Activated CD4-positive, alpha-beta T cell treated with anti-CD3 and anti-CD28 coated beads for 36 hours (primary cell): ENCODE measurements at regions not wholly inside any gene's neighbourhood (a gene's known extent, or its start where the extent isn't known, plus 50 kb on each side); places are given as distances from the start of the nearest gene placed in this dataset.

ENCODE experiments used
- ATAC-seq: fragments of 200-7000 bp; cut with Tn5 transposase; one replicate; pipeline ENCODE4 v1.10.0; 2021; ENCODE audit warnings: mild to moderate bottlenecking, moderate library complexity
- CTCF ChIA-PET: fragments of 350-600 bp; sonication (Branson Sonifier 250); formaldehyde crosslinking; loops from one replicate; lab custom pipeline; 2021; ENCODE audit warnings: antibody characterized with exemption; lab: Charles Lee
- POLR2A ChIA-PET: fragments of 350-600 bp; sonication (Branson Sonifier 250); formaldehyde crosslinking; loops from one replicate; lab custom pipeline; 2021; ENCODE audit warnings: antibody characterized with exemption, inconsistent platforms; lab: Charles Lee
- DNase-seq: peaks from one replicate; pipeline ENCODE4 v3.0.0-alpha.2; 2020
- H3K27ac Mint-ChIP-seq: one replicate; pipeline ENCODE4 v1.8.0; 2021; ENCODE audit warnings: mixed read lengths
- H3K27me3 Mint-ChIP-seq: one replicate; pipeline ENCODE4 v1.8.0; 2021; ENCODE audit warnings: mixed read lengths
- H3K36me3 Mint-ChIP-seq: one replicate; pipeline ENCODE4 v1.8.0; 2021; ENCODE audit warnings: low read depth, mixed read lengths
- H3K4me1 Mint-ChIP-seq: one replicate; pipeline ENCODE4 v1.8.0; 2021; ENCODE audit warnings: mixed read lengths
- H3K4me3 Mint-ChIP-seq: one replicate; pipeline ENCODE4 v1.8.0; 2021; ENCODE audit warnings: mild to moderate bottlenecking, moderate library complexity, mixed read lengths
- H3K9me3 Mint-ChIP-seq: one replicate; pipeline ENCODE4 v1.8.0; 2021; ENCODE audit warnings: low read depth, mixed read lengths
- intact Hi-C, 2 experiments: fragments of 100-400 bp; cut with DNase I in 1 of 2; cut with micrococcal nuclease in 1 of 2; formaldehyde crosslinking; loops; one replicate each; pipeline versions ENCODE4 v1.14.2 to v1.15.1; 2022 to 2024; cut with DNase I, micrococcal nuclease

DNA sequence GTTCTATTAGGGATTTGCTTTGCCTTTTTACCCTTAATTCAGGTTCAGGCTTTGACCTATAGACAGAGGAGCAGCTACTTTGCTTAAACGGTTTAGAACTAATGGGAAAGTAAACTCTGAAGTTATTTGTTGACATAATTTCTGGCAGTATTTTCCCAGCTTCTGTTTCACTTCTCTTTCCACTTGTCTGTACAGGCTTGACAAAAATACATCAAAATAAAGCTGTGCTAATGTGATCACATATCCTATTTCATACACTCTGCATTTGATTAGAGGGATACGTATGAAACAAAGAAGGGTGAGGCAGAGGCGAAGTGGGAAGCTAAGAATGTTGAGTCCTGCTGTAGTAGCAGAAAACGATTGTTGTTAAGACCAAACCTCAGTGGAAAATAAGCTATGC lies 389.1 kb upstream of the RARB start:
- Mint-ChIP-seq H3K27me3 (no peaks in the 10 kb centered on the region), H3K9me3 (peaks cover 4% of the 10 kb centered on the region), H3K4me1 (no peaks in the 10 kb centered on the region), H3K4me3 (no peak overlapping the region), H3K27ac (no peak overlapping the region), H3K36me3 (no peaks in the 10 kb centered on the region)
- no peak for DNase-seq
- no peak for ATAC-seq
- ChIA-PET CTCF (no interaction called here), POLR2A (no interaction called here)
- intact Hi-C loops: loop anchor here in 1 of 2 experiments (10.0 kb wide), 1 partner anchor 1044 kb away; no protein-coding TSS in a partner anchor

GRCh38 chr3:25040748-25041147 lies 387.3 kb upstream of the RARB start:
- ATAC-seq (no peak), DNase-seq (no peak)
- Mint-ChIP-seq H3K4me3 (no peak overlapping the region), H3K27ac (no peak overlapping the region), H3K9me3 (peaks cover 4% of the 10 kb centered on the region), H3K27me3 (no peaks in the 10 kb centered on the region), H3K36me3 (no peaks in the 10 kb centered on the region), H3K4me1 (no peaks in the 10 kb centered on the region)
- intact Hi-C loops: no loop called here
- CTCF ChIA-PET: interaction anchor here (0.6 kb wide), 1 partner anchor 135 kb away, joined by 3 read pairs; no protein-coding TSS in a partner anchor
- POLR2A ChIA-PET: no interaction called here

- ChIA-PET CTCF (interaction anchor here (1.2 to 2.6 kb wide), 2 partner anchors 9 to 14 kb away, joined by 3 to 10 read pairs; no protein-coding TSS in a partner anchor), POLR2A (no interaction called here)
- Mint-ChIP-seq H3K27ac (no peak overlapping the region), H3K4me1 (no peaks in the 10 kb centered on the region), H3K36me3 (no peaks in the 10 kb centered on the region), H3K27me3 (no peaks in the 10 kb centered on the region), H3K9me3 (peaks cover 2% of the 10 kb centered on the region), H3K4me3 (no peak overlapping the region)
- ATAC-seq (no peak), DNase-seq (no peak)
- intact Hi-C loops: no loop called here
These were observed 386.0 kb upstream of the RARB start for GRCh38 chr3:25041871-25042584.

DNA sequence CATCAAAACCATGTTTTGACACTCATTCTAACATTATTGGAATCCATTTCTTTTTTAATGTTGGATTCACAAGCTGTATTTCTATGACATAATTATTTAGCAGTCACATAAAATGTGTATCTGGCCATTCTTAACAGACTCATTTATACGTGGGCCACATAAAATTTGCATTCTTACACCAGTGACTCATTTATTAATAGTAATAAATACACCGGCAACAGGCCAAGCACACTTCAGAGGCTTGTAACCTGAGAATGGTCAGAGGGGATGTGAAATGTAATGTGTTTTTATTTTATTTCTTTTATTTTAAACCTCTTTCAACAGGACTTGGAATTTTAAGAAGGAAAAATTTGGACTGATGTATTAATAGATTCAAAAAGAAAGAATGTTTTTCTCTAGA lies 384.9 kb upstream of the RARB start:
- H3K27ac Mint-ChIP-seq: no peak overlapping the region
- no peaks in the 10 kb centered on the region for H3K27me3 Mint-ChIP-seq
- ChIA-PET CTCF (interaction anchor here (2.6 kb wide), 1 partner anchor 10 kb away, joined by 10 read pairs; no protein-coding TSS in a partner anchor), POLR2A (no interaction called here)
- H3K4me1 Mint-ChIP-seq: no peaks in the 10 kb centered on the region
- peaks cover 2% of the 10 kb centered on the region for H3K9me3 Mint-ChIP-seq
- no peak for DNase-seq
- H3K4me3 Mint-ChIP-seq: no peak overlapping the region
- intact Hi-C loops: no loop called here
- no peaks in the 10 kb centered on the region for H3K36me3 Mint-ChIP-seq
- ATAC-seq: no peak

DNA sequence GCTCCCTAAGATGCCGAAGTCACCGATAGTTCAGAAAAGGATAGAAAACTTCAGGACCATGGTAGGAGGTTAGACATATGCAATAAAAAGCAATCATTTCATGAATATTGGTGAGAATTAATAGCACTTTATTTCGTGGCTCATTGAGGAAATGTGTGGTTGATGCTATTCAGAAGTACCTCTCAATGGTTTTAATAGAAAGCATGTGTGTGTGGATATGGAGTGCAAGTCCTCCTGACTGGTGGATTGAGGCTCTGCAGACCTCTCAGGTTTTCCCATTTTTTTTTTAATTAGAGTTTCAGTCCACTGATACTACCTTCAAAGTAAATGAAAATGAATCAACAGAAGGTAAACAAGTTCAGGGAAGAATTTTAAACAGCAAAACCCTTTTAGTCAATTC lies 384.3 kb upstream of the RARB start:
- ChIA-PET POLR2A (no interaction called here), CTCF (interaction anchor here (2.6 kb wide), 1 partner anchor 11 kb away, joined by 10 read pairs; no protein-coding TSS in a partner anchor)
- H3K27me3 Mint-ChIP-seq: no peaks in the 10 kb centered on the region
- H3K4me1 Mint-ChIP-seq: no peaks in the 10 kb centered on the region
- no peak for DNase-seq
- no peak for ATAC-seq
- H3K36me3 Mint-ChIP-seq: no peaks in the 10 kb centered on the region
- no peak overlapping the region for H3K4me3 Mint-ChIP-seq
- peaks cover 2% of the 10 kb centered on the region for H3K9me3 Mint-ChIP-seq
- H3K27ac Mint-ChIP-seq: no peak overlapping the region
- intact Hi-C loops: no loop called here

- intact Hi-C loops: no loop called here
- no peak for ATAC-seq
- Mint-ChIP-seq H3K36me3 (no peaks in the 10 kb centered on the region), H3K9me3 (peaks cover 2% of the 10 kb centered on the region), H3K27me3 (no peaks in the 10 kb centered on the region), H3K4me1 (no peaks in the 10 kb centered on the region), H3K27ac (no peak overlapping the region), H3K4me3 (no peak overlapping the region)
- DNase-seq: no peak
- ChIA-PET CTCF (interaction anchor here (0.7 kb wide), 1 partner anchor 80 kb away, joined by 4 read pairs; no protein-coding TSS in a partner anchor), POLR2A (no interaction called here)
These were observed 383.0 kb upstream of the RARB start for GRCh38 chr3:25044762-25045710.

GRCh38 chr3:25046911-25047771 lies 380.9 kb upstream of the RARB start:
- intact Hi-C loops: no loop called here

GRCh38 chr3:25049304-25049703 lies 378.8 kb upstream of the RARB start:
- DNase-seq (no peak), ATAC-seq (no peak)
- no peak overlapping the region for H3K27ac Mint-ChIP-seq
- intact Hi-C loops: no loop called here
- H3K4me3 Mint-ChIP-seq: no peak overlapping the region
- H3K4me1 Mint-ChIP-seq: no peaks in the 10 kb centered on the region
- peaks cover 2% of the 10 kb centered on the region for H3K9me3 Mint-ChIP-seq
- POLR2A ChIA-PET: no interaction called here
- CTCF ChIA-PET: no interaction called here
- no peaks in the 10 kb centered on the region for H3K36me3 Mint-ChIP-seq
- no peaks in the 10 kb centered on the region for H3K27me3 Mint-ChIP-seq

More at GRCh38 chr3:25046911-25047771, 380.9 kb upstream of the RARB start:
- Mint-ChIP-seq H3K4me3 (no peak overlapping the region), H3K9me3 (peaks cover 2% of the 10 kb centered on the region), H3K36me3 (no peaks in the 10 kb centered on the region), H3K4me1 (no peaks in the 10 kb centered on the region), H3K27me3 (no peaks in the 10 kb centered on the region), H3K27ac (no peak overlapping the region)
- no peak for ATAC-seq
- ChIA-PET POLR2A (no interaction called here), CTCF (interaction anchor here (1.1 to 1.2 kb wide), 2 partner anchors 12 to 14 kb away, joined by 3 to 5 read pairs; no protein-coding TSS in a partner anchor)
- no peak for DNase-seq

- no peaks in the 10 kb centered on the region for H3K27me3 Mint-ChIP-seq
- no peak for ATAC-seq
- H3K9me3 Mint-ChIP-seq: peaks cover 2% of the 10 kb centered on the region
- H3K4me3 Mint-ChIP-seq: no peak overlapping the region
- H3K36me3 Mint-ChIP-seq: no peaks in the 10 kb centered on the region
- DNase-seq: no peak
- intact Hi-C loops: no loop called here
- H3K4me1 Mint-ChIP-seq: no peaks in the 10 kb centered on the region
- H3K27ac Mint-ChIP-seq: no peak overlapping the region
- ChIA-PET POLR2A (no interaction called here), CTCF (no interaction called here)
These were observed 374.7 kb upstream of the RARB start for GRCh38 chr3:25053360-25053759.

GRCh38 chr3:25056036-25056755 lies 371.9 kb upstream of the RARB start:
- no peak overlapping the region for H3K4me3 Mint-ChIP-seq
- no peaks in the 10 kb centered on the region for H3K4me1 Mint-ChIP-seq
- DNase-seq (no peak), ATAC-seq (no peak)
- no peaks in the 10 kb centered on the region for H3K9me3 Mint-ChIP-seq
- no peaks in the 10 kb centered on the region for H3K27me3 Mint-ChIP-seq
- no peak overlapping the region for H3K27ac Mint-ChIP-seq
- H3K36me3 Mint-ChIP-seq: no peaks in the 10 kb centered on the region
- CTCF ChIA-PET: interaction anchor here (1.0 kb wide), 1 partner anchor 14 kb away, joined by 3 read pairs; no protein-coding TSS in a partner anchor
- POLR2A ChIA-PET: no interaction called here
- intact Hi-C loops: no loop called here
